Stimulated activated CD8-positive, alpha-beta memory T cell treated with anti-CD3 and anti-CD28 coated beads, Interleukin-2, amount 100 ng/mL, for 48 hours (primary cell): ENCODE measurements at regions not wholly inside any gene's neighbourhood (a gene's known extent, or its start where the extent isn't known, plus 50 kb on each side); places are given as distances from the start of the nearest gene placed in this dataset.

Experiments
- DNase-seq, 2 donors: peaks; one replicate each; pipeline ENCODE4 v3.0.0-alpha.2; 2020; ENCODE audit warnings: low read depth in 2 of 2

DNA sequence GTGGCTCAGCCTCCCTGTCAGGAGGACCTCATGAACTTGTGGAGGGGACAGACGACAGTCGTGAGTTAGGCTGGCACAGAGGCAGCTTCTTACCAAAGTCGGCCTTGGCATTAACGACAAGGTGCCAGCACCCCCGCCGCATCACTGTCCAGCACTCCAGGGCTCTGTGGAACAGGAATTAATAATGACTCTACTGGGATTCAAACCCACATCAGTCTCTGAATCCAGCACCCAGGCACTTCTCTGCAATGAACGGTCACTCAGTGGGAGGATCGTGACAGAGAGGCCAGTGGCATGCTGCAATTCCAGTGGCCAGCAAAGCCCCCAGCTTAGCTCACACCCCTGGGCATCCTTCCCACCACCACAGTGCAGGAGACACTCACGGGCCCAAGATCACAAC lies 263.3 kb upstream of the ADAMTS16 start:
- DNase-seq: no peak

DNA sequence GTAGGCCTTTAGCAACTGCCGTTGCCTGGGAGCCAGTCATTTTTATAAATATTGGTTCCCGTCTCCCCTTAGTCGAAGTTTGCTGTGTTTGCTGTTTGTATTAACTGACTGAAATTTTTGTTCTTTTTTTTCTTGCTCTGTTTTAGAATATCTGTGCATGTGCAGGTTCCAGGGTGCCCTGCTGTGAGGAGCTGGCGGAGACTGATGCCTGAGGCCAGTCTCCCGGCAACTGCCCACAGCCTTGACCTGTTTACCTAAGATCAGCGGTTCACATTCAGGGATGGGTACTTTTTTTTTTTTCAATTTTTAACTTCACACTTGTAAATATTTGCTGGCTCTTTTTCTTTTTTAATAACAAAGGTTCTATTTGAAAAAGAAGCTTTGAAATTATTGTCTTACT lies 262.6 kb upstream of the ADAMTS16 start:
- no peak for DNase-seq

DNA sequence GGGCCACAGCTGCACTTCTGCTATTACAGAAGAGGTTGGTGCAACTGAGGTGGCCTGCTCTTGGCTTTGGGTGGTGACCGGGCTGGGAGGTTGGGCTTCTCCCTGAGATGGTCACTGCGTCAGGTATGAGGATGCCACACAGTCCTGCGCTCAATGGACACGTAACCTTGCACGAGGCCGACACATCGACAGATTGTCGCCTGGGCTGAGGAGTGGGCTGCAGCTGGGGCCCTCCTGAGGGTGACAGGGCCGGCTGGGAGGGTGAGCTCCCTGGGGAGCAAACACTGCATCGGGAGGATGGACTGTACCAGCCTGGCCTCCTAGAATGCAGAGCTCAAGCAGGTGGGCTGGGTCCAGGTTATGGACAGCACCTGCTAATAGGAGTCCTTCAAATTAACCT lies 261.1 kb upstream of the ADAMTS16 start:
- DNase-seq: no peak

DNA sequence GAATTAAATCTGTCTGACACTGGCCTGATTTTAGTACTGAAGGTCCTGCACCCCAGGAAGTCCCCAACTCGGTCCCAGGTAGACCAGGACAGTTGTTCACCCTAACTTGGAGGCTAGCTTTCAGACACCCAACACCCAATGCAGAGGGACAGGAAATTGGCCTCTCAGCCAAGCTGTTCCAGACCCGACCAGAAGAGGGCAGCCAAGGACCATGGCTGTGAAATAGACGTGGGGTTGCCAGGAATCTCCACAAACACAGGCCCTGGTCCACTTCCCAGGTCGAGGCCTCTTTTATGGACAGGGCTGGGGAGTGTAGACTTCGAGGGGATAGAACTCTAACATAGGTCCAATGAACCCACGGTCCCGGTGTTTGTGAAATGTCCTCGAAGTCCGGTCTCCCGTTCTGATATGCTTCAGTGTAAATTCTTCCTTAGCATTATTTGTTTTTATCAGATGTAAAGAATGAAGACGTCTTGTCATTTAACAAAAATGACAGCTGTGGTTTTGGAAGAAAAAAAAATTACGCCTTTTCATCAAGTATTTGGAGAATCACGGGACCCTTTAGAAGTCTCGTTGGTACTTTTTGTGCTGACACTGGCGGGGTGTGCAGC lies 260.3 kb upstream of the ADAMTS16 start:
- DNase-seq: peak; percentile 19 to 36

DNA sequence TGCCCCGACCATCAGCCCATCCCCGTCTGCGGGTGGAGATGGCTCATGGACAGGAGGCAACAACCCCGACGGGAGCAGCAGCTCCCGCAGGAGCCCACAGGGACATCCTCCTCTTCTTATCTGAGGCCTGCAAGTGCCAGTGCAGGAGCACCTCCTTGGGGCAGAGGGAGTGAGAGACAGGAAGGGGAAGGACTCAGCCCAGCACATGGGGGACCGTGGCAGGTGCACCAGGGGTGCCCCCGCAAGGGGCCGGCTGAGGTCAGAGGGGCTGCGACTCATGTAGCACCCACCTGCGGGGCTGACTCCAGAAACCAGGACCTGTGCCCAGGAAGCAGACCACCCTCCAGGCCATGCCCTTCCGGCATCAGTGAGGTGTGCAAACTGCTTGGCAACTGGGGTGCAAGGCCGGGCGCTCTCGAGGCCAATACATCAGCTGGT lies 259.8 kb upstream of the ADAMTS16 start:
- DNase-seq: no peak

DNA sequence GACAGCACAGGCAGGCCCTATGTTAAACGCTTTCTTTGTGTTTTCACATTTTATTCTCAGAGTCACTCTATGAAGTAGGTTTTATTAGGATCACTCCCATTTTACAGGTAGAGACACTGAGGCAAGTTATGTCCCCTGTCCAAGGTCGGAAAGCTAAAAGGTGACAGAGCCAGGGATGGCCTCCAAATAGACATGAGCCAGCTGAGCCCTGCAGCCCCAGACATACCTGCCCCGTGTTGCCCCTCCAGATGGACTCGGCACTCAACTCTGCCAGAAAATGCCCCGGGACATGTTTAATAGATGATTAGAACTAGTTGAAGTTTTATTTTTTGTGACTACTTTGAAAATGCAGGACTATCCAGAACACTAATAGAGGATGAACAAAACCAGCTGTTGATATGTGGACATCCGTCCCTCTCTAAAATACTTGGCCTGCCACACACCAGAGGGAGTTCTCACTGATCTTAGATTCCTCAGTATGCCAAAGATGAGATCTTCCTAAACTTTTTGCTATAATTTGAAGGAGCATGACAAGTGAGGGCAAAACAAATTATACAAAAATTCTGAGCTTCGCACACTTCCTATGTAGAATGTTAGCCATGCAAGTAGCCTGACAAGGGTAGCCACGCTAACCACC lies 258.6 kb upstream of the ADAMTS16 start:
- DNase-seq: no peak

DNA sequence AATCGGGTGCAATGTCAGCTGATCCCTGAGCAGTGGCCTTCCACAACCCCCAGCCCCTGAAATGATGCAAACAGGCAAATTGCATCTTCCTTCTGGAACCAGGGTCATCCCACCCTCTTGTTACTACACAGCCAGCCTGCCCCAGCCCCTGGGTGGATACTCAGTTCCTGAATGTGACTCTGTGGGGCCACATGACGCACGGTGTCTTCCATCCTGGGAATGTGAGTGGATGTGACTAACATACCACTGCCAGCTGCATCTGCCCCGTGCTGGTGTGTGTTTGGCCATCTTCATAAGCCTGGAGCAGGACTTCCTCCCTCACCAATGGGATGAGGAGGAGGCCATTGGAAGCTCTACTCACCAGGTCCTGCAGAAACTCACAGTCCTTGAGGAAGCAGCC lies 257.9 kb upstream of the ADAMTS16 start:
- DNase-seq: no peak

DNA sequence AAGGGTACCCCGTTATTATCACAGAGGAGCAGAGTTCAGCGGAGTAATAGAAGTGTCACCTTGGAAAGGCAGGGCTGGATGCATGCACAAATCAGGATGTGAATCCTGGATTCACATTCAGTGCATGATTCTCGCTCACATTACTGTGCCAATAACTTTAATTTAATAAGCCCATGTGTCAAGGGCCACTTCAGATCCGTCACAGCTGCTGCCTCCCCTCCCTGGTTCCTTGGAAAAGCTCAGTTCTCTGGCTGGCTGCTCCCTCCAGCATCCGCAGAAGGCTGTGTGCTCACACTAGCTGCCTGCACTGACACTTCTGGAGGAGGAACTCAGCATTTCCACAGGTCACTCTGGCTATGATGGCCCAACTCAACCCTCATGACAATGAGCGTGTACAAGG lies 256.8 kb upstream of the ADAMTS16 start:
- no peak for DNase-seq

DNA sequence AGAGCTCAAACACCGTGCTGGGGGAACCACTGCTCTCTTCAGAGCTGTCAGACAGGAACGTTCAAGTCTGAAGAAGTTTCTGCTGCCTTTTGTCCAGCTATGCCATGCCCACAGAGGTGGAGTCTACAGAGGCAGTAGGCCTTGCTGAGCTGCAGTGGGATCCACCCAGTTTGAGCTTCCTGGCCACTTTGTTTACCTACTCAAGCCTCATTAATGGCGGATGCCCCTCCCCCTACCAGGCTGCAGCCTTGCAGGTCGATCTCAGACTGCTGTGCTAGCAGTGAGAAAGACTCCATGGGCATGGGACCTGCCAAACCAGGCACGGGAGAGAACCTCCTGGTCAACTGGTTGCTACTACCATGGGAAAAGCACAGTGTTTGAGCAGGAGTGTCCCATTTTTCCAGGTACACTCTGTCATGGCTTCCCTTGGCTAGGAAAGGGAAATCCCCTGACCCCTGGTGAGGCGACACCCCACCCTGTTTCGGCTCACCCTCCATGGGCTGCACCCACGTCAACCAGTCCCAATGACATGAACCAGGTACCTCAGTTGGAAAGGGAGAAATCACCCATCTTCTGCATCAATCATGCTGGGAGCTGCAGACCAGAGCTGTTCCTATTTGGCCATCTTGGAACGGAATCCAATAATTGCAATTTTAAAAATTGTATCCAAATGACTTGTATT lies 246.9 kb upstream of the ADAMTS16 start:
- no peak for DNase-seq

DNA sequence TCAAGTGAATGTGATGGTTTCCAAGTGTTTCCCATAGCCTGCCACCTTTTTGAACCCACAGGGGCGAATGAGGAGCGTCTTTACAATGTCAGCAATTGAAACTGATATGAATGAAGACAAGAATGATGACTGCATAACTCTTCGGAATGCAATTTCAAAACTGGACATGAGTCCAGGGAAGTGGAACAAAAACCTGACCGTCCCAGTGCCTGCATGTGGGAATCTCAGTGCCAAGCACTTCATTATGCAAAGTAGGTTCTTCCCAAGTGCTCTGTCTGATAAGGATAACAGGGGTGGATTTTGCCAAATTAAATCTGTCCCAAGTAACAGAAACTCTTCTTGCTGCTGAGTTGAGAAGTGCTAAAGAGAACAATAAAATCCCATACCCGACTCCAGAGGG lies 243.8 kb upstream of the ADAMTS16 start:
- DNase-seq: no peak

DNA sequence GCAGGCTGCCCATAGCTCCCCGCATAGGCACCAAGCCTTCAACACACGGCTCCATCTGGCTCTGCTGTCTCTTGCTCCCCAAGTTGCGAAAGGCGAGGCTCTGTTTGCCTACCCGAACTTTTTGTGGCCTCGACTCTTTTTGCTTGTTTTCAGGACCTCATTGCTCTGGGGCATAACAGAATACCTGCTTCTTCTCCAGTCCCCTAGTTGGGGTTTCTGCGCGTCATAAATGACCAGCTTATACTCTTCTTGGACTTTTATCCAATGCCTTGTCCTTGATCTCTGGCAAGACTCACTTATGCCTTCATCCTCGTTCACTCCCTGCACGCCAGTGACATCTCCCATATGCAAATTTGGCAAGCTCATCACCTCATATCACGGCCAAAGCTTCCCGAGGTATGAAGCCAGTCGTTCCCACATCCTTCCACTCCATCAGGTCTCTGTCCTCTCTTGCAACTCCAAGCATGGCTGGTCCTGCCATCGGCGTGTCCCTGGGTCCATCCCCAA lies 238.8 kb upstream of the ADAMTS16 start:
- no peak for DNase-seq

DNA sequence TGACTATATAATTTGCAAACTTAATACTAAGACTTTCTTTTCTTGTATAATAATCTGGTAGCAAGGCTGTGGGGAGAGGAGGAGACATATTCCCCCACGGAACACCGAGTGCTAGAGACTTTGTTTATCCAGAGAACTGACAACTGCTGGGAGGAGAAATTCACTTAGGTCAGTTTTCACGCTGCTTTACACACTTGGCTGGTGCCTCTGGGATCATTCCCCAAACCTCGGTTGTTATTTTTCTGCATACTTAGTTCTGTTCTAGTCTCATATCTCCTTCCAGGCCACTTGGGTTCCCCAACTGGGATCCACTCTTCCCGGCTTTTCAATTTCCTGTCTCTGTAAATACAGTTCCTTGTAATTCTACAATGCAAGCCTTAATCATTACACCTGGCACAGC lies 238.2 kb upstream of the ADAMTS16 start:
- DNase-seq: no peak

DNA sequence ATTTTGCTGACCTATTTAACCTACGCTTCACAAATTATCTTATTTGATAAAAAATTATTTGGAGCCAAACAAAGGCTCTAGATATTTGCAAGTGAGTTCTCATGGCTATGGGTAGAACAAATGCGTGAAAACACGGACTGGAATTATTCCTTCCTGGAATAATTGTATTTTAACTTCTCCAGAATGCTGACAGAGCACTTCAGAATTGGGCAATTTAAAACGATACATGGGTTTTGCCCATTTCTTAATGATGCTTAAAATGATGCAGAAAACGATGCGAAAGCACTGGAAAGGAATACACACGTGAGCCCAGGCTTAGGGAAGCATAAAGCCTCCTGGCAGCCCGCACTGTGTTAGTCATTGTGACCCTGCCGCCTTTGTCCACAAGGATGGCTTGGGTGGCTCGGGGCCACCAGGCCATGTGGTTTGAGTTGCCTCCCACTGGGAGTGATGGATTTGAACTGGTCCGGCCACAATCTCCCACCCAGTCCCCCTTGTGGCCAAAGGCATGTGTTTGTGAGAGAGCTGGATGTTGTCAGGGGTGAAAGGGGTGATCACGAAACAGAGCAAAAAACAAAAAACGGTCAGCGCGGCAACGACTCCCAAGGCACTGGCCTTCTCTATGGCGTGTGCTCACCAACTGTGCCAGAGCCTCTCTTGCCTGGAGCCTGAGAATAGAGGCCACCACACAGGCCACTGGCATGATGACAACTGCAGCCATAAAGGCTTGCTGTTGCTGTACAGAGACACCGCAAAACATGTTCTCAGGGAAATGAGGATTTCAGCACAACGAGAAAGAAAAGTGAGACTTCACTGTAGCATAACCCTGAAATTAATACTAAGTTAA lies 234.2 kb upstream of the ADAMTS16 start:
- DNase-seq: no peak

DNA sequence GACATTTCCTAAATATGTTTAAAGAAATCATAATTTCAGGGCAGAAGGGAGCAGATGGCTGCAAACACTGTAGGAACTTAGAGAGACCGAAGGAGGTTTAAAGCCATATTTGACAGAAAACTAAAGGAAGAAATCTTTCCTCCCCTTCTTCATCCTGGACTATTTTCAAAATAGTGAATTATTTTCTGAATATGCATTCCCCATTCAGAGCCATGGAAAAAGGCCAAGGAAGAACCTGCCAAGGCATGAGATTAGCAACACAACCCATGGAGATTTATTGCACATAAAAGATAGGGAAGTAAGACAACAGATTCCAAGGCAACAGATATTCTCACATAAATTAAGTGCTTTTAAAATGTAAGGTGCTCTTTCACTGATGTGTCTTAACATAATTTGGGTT lies 233.3 kb upstream of the ADAMTS16 start:
- no peak for DNase-seq

DNA sequence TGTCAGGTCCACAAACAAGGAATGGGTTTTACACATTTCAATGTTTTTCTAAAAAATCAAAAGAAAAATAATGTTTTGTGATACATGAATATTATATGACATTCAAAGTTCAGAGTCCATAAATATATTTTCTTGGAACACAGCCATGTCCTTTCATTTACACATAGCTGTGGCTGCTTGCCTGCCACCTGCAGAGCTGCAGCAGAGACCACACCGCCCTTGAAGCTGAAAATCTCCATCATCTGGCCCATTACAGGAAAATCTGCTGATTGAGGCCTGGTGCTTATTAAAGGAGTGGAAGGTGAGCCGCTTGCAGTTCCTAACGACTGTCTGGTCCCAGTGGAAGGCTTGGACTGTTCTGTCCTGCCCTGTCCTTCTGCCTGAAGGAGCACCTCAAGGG lies 232.6 kb upstream of the ADAMTS16 start:
- DNase-seq: no peak

DNA sequence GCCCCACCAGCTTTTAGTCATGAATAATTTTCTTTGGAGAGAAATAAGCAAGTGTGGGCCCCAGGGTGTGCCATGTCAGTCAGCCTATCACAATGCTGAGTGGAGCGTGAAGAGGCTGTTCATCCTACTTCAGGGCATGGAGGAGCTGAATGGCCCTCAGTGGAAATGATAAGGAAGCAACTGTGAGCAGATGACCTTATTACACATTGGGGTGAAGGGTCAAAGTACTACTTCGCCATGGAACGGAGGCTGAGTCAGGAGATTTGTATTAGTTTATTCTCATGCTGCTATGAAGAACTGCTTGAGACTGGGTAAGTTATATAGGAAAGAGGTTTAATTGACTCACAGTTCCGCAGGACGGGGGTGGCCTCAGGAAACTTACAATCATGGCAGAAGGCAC lies 231.0 kb upstream of the ADAMTS16 start:
- no peak for DNase-seq

DNA sequence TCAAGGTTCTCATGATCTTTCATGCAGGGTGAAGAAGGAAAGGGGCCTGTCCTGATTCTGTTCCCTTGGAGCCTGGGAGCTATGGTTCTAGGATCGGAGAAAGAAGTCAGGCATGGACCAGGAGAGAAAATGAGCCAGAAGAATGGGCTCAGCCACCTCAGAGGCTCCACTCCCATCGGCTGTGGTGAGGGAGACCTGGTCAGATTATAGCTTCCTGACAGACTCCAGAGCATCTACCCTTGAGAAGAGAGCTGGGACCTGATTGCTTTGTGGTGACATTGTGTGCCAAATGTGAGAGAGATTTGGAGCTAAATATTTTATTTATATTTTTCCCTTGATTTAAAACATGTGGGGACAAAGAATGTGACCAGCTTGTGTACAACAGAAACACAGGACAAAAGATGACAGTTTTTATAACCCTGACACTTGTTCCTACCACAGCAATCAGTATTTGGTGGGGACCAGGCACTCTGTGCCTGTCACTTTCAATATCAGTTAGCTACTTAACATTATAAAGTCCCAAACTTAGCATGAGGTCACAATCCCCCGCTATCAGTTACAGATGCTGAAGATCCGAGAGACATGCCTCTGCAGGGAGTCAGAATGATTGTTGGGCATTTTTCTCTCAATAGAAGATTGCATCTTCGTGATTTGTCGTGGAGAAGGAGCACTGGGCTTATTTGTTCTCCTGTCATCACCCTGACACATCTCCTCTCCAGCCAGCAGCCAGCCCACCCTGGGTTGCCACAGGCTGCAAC lies 228.3 kb upstream of the ADAMTS16 start:
- DNase-seq: no peak

DNA sequence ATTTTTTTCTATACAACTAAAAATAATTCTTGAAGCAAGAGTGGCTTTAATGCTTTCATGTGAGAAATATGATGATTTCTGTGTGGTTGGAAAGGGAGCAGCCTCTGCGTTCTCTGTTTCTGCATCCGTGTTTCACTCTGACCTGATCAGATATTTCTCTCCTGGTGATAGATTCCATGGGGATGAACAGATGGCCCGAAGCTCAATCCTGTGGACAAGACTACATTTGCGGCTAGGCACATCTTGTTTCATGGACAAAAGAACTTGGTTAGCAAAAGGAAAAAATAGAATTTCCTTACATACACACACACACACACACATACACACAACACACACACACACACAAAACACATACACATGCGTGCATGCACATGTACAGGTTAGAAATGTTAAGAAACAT lies 218.2 kb upstream of the ADAMTS16 start:
- no peak for DNase-seq

DNA sequence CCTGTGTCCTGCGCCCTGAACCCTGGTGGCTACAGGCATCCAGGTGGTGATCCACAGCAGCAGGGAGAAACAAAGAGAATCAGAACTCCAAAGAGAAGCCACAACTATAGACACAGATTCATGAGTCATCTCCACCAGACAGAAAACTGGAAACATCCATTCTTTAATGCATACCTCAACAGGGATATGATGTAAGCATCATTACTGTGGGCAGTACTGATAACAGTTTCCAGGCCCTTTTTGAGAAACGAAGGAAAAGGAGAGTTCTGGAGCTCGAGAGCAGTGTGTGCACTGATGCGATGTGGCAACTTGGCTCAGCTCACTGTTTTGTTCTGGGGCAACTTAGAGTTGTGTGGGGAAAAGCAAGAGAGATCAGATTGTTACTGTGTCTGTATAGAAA lies 215.6 kb upstream of the ADAMTS16 start:
- DNase-seq: no peak

DNA sequence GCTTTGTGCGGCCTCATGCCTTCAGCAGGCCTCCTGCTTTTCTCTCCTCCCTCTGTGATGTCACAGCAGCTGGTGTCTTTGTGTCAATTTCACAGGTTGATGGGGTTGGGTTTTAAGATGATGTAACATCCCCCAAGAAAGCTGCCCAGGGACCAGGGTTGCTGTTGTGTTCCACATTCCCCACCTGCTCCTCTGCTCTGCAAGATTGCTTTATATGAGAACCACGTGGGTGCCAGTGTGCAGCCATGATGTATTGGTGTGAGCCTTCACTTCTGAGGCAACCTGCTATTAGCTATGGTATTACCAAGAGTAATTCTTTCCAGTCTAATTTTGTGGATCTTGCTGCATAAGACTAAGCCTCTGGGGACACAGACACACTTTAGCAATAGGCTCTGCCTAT lies 213.0 kb upstream of the ADAMTS16 start:
- DNase-seq: no peak

DNA sequence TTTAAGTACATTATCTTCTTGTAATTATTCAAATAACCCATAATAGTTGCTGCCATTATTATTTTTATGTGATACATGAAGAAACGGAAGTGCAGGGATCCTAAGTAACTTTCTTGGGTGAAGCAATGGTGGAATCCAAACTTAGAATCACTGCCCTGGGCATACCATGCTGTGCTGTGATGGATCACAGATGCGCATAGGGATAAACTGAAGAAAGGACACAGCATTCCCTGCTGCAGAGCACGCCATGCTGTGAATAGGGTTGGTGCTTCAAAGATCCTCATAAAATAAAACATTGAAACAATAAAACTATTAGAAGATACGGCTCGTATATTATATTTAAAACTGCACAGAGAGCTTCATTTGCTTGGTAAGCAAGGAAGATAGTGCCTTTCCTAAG lies 211.7 kb upstream of the ADAMTS16 start:
- no peak for DNase-seq
